ENCODE measurements at regions not wholly inside any gene's neighbourhood (a gene's known extent, or its start where the extent isn't known, plus 50 kb on each side); places are given as distances from the start of the nearest gene placed in this dataset.

- TF ChIP-seq CTCF (IDR thresholded peaks at IDR 0.05) (no peak), POLR2A (IDR thresholded peaks at IDR 0.05) (no peak)
Measured at GRCh38 chr10:129383651-129384050, 83.4 kb upstream of the MGMT start.
